T-helper 1 cell (primary cell): ENCODE measurements at regions not wholly inside any gene's neighbourhood (a gene's known extent, or its start where the extent isn't known, plus 50 kb on each side); places are given as distances from the start of the nearest gene placed in this dataset.
"Not testable (repeated sequence)": the region's sequence is repeated elsewhere in the genome, so short reads cannot be mapped to it uniquely, and the experiment has no call there.

Experiments
- DNase-seq, 5 donors: peaks; one replicate each; pipeline ENCODE4 v3.0.0-alpha.2; 2012 to 2020

DNA sequence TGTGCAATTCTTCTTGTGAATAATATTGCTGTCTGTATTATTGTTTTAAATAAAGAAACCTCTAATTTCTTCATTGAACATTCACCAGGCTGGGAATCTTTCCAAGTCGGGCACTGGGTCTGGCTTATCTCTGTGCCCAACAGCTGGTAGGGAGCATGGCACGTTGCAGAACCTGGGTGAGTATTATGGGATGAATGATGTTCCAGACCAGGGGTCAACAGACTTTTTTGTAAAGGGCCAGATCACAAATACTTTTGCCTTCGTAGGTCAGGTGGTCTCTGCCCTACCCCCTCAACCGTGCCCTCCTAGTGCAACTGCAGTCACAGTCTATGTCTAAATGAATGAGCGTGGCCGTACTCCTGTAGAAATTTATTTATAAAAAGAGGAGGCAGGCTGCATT is 81.6 kb upstream of the FOXQ1 start:
- DNase-seq, result no peak

DNA sequence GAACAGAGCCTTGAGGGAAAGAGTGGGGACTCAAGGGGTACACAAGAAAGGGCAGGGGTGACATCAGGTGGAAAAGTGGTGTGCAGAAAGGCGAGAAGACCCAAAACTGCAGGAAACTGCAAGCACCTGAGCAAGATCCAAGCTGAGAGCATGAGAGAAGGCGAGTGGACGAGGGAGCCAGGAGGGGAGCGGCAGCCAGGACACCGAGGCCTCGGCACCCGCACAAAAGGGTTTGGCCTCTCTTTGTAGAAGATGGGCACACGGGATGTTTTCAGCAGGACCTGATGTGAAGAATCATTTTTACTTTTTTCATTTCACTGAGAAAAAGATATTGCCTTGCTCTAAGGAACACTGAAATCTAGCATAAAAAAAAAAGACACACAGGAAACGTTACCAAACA is 82.1 kb upstream of the FOXQ1 start:
- DNase-seq, result no peak

DNA sequence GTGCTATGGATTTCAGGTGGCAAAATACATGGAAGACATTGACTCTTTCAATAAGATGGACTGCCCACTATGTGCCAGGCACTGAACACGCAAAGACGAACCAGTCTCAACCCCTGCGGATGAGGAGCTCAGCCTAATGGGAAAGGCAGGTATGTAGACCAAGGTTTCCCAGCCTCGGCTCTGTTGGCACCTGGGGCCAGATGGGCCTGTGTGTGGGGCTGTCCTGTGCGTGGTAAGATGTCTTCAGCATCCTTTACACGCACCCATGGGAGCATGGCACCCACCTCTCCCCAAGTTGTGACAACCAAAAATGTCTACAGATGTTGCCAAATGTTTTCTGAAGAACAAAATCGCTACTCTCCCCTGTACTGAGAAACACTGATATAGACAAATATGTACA is 82.6 kb upstream of the FOXQ1 start:
- no peak for DNase-seq

DNA sequence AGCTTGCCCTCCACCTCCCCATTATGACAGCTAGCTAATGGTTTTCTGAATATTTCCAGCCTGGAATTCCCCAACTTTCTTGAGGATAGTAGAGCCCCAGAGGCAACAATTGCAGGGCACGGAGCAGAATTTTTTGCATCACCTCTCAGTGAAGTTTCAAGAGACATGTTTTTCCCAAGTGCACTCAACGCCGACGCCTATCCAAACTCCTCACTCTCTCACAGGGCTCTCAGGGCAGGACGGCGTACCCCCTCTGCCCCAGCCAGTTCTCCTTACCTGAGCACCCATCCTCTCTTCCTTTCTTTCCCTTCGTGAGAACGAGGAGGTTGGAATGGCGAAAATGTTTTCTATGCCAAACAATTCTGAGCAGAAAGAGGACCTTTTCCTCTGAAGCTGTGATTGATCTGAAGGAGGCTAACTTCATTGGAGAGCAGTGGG is 83.1 kb upstream of the FOXQ1 start:
- no peak for DNase-seq

DNA sequence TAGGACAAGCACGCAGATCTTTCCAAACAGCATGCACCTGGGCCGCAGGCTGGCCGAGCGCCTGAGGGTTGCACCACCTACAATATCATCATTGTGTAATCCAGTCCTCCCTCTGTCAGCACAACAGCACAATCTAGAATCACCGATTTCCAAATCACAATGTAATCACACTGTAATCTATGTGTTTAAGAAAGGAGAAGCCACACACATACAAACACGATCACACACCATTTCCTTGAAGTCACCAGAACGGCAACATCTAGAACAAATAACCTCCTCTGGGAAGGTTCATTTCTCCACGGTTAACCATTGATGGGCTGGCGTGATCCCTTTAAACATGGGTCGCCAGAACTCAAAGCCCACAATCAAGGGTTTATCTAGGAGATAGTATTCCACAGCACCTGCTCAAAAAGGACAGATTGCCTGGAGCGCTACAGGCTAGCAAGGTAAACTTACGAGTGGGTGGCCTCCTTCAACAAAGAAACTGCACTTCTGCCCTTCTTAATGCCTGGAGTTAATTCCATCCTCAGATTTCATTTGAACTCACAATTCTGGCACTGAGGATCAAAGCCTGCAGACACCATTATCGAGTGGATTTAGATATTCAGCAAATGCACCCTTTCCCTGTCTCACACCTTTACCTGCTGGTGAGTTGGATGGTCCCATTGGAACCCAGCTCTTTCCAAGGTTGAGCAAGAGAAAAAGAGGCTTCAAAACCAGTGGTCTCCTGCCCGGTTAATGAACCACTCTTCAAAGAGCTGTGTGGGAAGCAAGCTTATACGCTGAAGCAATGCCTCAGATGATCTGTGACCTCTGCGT is 83.8 kb upstream of the FOXQ1 start:
- no peak for DNase-seq

DNA sequence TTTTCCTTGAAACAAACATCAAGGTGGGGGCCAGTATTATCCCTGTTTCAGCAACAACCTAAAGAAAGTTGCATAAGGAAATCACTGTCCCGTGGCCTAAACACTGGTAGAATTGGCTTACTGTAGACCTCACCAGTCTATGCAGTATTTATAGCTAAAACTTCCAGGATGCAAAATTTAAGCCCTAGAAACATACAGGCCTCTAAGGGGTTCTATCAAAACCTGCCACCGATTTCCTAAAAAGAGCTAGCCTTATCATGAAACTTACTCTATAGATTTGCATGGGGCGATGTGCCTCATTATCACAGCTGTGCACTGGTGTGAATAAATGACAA is 84.3 kb upstream of the FOXQ1 start:
- DNase-seq, result no peak

DNA sequence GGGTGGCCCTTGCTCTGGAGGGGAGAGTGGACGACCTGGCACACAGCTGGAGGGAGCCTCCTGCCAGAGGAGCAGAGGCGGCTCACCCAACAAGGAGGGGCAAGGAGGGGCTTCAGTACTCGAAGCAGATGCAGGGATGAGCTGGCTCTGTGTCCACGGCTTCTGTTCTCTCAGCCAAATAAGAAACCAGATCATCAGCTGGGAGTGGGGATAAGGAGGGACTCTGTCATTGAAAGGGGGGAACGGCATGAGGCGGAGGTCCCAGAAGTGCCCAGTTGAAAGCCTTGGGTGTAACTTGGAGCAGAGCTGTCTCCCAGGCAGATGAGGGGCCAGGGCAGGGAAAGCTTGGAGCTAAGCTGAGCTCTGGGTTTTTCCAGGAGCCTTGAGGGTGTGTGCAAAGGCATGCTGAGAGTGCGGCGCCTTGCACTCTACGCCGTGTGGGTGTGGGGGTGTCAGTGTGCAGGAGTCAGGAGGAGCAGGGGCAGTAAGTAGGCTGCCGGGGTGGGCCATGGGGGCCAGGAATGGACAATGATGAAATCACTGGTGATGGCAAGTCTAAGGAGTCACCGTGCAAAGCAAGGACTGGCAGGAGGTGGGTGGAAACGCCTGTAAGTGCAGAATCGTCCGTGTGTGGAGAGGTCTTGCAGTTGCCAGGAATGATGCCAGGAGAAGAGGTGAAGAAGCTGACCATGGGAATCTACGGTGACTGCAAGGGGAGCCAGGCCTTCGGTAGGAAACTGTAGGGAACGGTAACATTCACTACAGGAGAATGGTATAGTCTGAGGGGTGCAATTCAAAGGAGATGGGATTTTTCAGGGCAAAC is 85.4 kb upstream of the FOXQ1 start:
- DNase-seq, result no peak

DNA sequence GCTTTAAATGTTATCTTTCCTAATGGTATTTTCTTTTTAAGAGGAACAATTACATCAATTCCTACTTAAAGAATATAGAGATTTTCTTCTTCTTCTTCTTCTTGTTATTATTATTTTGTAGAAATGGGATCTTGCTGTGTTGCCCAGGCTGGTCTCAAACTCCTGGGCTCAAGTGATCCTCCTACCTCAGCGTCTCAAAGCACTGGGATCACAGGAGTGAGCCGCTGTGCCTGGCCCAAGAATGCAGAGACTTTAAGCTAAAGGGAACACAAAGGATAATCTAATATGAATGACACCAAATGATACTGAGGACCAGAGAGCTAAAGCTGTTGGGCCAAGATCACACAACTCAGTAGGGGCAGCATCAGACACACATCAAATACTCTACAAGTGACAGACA is 87.4 kb upstream of the FOXQ1 start:
- DNase-seq, result no peak

DNA sequence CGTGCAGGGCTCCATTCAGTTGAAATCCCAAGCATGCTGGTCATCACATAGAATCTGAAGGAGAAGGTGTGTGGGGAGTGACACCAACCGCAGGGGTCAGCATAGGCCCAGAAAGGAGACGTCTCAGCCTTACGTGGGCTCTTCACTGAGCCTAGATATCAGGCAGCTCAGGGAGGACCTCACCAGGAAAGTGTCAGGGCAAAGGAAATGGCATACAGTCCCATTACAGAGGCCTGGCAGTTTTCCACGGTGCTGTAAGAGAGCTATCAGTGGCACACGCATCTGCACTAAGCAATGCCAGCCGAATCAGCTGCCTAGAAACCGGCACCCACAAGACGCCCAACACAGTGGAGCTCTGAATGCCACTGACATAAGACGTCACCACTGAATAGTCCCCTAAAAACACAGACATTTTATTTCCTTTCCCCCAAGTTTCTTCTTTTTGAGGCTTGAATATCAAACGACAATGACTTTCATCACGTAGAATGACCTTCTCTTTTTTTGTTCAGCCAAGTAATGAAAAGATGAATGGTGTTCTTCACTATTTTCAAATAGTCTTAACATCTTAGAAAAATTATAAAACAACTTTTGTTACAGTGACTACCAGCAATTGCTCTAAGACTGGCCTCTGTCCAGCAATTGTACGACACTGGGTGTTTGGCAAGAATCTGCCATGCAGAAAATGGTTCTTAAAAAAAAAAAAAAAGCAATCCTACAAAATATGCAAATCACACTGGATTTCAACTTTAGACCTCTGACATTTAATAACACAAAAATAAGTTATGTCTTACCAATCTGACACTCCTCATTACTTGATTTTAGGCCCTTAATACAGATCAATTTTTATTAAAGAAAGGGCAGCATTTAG is 88.9 kb upstream of the FOXQ1 start:
- no peak for DNase-seq

DNA sequence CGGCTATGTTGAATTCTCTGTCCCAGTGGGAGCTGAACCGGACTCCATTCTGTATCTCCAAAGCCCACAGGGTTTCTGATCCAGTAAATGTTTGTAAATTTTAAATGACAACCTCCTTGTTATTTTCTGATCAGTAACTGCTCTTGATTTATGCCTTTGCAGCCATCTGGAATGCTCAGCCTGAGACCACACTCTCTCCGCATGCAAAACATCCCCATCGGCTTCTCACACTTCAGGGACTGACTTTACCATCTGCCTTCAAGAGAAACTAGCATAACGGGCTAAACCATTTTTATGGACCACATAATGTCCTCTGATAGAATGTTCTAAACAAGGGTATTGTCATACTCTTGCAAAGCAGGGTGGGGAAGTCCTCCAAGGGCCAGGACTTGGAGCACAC is 94.5 kb upstream of the FOXQ1 start:
- no peak for DNase-seq

DNA sequence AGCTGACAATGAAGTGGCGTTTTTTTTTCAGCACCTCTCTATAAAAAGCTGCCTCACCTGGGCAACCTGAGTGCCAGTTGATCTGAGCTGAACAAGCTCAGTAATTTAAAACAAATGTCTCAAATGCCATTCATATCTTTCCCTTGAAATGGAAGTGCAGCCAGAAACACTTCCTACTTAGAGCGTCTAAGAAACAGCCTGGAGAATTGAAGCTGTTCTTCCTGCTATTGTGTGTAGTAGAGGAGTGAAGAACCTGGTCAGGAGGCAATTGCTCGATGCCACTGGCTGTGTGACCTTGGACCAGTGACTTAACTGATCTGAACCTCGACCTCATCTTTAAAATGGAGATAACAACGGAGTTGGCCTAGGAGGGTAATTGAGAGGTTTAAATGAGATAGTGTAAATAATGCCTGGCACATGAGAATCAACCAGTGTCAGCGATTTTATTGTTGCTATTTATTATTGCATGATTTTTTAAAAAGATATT is 95.4 kb upstream of the FOXQ1 start:
- no peak for DNase-seq

DNA sequence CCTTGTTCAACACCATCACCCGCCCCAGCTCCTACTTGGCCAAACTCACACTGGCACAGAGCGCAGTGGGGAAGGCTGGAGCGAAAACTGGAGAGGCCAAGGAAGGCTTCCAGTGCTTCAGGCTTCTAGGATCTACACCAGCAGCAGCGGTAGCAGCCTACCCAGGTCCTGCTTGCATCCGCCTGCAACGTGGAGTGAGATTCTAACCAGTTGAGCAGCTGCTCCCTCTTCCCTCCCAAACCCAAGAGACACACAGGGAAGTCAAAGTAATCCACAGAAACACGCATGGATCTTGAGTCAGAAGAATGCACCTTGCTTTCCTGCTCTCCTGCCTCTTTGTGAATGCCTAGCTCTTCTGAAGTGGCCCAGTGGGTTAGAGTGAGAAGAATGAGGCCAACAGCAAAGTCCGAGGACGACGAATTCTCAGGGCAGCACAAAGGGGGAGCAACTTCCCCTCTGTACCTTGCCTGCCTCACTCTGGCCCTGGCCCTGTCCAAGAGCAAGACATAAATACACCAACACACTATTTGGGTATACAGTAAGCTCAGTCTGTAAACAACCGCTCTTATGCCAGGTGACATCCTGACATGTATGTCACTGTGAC is 95.9 kb upstream of the FOXQ1 start:
- DNase-seq, result no peak

DNA sequence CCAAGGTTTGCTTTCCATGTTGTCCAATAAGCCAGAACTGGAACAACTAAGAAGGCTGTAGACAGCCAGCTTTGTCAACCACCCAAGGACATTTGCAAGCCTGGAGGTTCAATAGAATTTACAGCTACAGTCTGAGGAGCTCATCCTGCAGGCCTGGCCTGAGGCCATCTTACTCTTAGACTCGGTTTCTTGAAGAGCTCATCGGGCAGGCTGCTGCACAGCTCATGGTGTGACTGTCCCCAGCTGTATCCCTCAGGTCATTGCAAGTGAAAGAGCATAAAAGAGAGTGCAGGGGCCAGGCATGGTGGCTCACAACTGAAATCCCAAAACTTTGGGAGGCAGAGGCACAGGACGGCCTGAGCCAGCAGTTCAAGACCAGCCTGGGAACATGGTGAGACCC is 96.9 kb upstream of the FOXQ1 start:
- DNase-seq, result no peak

DNA sequence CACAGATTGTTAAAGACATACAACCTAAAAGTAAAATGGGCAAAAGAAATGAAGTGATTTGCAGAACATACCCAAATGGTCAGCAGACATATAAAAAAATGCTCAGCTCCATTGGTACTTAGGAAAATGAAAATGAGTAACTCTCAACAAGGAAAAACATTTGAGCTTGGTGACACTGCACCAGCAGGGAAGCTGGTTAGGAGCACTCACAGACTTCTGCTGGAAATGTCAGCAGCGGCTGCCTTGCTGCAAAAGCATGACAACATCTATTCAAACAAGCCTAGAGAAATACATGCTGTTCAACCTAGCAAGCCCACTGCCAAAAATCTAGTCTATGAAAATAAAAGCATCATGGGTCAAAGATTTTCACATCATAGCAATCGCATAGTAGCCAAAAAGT is 99.0 kb upstream of the FOXQ1 start:
- DNase-seq, result no peak

DNA sequence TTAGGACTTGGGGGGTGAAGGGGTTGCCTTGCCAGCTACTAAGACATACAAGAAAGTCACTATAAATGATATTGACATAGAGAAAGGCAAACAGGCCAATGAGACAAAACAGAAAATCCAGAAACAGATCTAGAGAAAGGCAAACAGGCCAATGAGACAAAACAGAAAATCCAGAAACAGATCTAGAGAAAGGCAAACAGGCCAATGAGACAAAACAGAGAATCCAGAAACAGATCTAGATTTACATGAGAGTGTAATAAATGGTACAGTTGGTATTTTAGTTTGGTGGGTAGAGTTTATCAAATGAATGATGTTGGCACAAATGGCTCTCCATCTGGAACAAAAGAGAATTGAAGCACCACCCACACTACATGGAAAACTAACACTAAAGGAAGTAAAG is 99.8 kb upstream of the FOXQ1 start:
- DNase-seq, result not testable (repeated sequence)

DNA sequence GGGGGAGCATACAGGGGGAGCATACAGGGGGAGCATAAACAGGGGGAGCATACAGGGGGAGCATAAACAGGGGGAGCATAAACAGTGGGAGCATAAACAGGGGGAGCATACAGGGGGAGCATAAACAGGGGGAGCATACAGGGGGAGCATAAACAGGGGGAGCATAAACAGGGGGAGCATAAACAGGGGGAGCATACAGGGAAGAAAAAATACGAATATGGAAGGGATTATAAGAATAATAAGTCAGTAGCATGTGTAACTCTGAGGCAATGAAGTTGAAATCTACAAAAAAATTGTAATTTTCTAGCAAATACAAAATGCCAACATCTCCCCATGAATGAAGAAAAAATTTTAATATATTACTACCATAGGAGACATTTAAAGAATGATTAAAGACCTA is 101.3 kb upstream of the FOXQ1 start:
- not testable (repeated sequence) for DNase-seq

DNA sequence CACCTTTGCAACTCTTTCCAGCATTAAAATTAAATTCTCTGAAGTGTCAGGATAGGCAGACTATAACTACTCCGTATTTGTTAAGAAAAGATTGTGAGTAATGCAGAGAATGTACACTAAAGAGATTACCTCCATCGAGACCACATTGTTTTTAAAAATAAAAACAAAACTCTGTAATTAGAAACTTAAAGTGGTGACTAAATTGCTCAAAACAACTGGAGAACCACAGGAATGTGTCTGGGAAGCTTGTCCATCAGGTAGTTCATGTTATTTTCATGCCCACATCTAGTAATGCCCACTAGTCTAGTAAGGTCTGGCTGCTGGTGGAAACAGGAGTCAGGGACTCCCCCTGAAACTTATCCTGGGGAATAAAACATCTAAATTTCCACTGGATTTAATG is 103.0 kb upstream of the FOXQ1 start:
- DNase-seq, result no peak

DNA sequence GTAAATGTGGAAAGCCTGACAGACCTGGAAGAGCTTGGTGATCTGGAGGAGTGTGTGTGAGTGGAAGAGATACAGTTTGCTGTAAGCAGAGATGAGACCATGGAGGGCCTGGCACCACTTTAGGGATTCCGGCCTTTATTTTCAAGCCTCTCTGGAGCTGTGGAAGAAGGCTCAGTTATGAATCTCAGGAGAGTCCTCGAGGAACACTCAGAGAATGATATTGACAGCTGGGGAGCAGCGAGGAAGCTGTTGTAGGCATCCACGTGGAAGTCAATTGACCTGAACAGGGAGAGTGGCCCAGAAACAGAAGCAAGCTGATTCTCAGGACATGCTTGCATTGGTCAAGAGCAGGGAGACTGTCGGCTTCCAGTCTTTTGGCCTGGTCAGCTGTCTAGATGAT is 108.4 kb upstream of the FOXQ1 start:
- no peak for DNase-seq

DNA sequence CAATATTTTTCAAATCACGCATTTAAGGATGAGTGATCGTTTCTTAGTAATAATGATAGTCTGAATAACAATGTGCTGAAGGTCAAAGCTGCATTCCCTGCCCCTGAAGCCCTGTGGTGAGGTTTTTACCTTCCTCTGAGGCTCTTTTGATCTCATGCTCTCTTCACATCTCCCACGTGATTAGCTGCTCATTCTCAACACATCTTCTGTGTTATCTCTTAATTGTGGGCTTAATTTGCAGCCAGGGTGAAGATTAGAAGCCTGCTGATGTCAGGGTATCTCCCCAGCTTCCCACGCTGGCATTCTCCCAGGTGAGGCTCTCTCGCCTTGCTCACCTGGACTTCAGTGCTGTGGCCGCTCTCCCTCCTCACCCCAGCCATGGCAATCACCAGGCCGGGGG is 109.7 kb upstream of the FOXQ1 start:
- DNase-seq, result no peak

DNA sequence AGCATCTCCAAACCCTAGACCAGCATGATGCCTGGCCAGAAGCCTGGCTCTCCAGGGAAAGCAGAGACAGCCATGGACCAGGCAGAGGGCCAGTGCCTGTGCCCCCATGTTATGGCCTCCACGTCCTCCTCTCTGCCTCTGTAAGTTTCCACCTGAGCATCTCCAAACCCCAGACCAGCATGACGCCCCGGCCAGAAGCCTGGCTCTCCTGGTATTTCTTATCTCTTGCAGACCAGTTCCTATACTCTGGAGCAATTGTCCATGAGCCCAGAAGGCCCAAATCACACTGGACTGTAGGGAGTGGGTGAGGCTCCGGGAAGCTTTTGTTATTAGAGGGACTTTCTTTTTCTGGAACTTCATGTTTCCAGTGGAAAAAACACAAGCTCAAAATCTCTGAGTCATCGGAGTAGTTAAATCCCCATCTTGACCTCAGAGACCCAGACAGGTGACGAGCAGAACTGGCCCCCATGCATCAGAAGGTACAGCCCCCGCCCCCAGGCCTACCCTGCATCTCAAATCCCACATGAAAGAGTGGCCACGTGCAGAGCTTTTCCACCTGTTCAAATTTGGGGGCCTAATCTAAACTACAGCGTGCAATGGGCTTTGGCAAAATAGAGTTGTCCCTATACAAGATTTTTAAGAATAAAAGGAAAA is 110.2 kb upstream of the FOXQ1 start:
- DNase-seq, result no peak

DNA sequence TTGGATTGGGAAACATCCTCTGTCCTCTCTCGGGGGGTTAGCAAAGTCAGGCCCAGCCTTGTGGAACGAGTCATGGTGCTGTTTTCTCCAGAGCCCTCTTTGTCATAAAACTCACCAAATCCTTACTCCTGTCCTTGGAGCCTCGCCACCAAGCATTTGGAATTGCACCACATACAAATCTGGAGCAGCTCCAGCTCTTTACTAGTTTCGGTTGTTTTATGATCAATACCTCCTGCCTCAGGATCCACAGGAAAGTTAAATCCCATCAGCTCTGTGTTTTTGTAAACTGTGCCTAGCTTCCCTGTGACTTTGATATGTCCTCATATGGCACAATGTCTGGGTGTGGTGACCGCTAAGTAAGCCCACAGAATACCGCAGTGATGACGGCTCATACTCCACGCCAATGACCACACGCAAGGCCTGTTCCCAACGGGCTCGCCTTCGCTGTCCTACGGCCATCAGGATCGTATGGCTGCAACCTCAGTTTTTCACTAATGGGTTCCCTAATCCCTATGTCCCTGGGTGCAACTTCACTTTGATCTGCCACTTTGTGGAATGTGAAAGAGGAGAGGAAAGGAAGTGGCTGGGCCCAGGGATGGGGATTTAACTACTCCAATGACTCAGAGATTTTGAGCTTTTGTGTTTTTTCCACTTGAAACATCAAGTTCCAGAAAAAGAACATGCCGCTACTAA is 111.3 kb upstream of the FOXQ1 start:
- no peak for DNase-seq

DNA sequence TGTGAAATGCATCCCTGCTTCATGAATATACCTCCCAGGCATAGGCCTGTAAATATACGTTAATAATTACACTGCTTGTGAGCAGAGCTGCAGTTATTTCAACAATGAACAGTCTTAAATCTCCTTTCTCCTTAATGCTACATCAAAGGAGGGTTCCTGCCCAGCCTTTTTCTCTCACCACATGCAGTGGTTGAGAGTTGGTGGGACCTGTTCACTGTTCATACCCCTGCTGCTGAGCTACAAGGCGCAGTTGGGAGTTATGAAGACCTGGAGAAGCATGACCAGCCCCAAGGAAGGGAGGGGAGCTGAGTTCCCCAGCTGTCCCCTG is 111.9 kb upstream of the FOXQ1 start:
- DNase-seq, result no peak
